GM21367 (cell line): ENCODE measurements at regions not wholly inside any gene's neighbourhood (a gene's known extent, or its start where the extent isn't known, plus 50 kb on each side); places are given as distances from the start of the nearest gene placed in this dataset.
"Not testable (repeated sequence)": the region's sequence is repeated elsewhere in the genome, so short reads cannot be mapped to it uniquely, and the experiment has no call there.

Experiments
- ATAC-seq: cut with Tn5 transposase; IDR thresholded peaks from one replicate; pipeline ENCODE4 v1.9.1; 2021; ENCODE audit not compliant: unreplicated experiment

DNA sequence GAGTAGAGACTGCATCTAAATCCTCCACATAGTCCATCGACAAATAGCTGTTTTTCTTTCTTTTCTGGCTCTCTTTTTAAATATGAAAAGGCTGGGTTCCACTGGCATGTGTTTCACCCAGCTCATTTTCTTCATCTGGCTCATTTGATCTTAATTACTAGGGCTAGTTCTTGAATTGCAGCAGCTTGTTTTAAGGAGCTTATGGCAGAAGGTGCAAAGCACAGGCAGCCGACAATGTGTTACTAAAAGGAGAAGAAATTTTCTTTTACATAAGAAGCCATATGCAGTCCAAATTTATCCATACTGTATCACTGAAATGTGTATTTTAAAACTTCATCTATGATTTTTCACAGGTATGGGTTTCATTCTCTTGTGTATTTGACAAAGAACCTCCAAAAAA lies 205.6 kb upstream of the PTER start:
- ATAC-seq = no peak

DNA sequence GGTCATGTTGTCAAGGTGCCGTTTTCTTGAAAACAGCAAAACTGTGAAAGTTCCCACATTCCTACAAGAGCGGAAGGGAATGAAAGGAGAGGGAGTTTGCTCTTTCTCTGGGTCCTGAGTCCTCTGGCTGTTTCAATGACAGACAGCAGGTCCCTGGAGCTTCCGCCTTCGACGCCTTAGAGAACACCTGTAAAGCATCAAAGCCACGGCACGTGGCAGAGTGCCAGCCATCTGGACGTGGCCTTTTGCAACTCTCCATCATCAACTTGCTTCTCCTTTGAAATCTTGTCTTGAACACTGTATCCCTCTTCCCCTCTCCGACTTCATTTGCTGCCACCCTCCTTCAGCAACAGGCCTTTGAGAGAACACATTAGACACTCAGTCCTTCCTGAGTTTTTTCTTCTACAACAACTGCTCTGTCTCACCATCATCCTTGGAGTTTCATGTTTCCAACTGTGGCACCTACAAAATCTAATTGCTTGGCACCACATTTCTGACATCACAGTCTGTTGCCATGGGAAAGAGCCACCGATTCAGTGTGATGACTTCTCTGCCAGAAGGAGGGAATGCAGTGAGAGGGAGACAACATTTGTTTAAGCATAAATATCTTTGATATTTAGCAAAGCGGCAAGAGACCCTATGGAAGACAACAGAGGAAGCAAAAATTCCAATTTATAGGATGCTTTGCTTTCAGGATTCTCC lies 204.9 kb upstream of the PTER start:
- no peak for ATAC-seq

DNA sequence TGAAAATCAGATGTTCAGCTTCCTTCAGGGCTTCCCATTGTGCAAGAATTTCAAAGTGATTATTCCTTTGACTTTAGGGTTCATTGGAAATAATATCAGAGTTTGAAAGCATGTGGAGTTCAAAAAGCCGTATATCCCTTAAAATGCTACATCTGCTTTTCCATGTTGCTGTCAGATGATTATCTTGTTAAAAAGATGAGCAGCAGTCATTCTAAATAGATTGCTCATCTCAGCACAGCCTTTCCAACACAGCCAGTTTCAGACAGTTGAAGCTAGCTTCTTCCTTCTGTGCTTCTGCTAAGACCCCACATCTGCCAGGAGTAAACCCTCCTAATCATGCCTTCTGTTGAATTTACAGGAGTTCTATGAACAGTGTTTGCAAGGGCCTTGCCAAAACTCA lies 204.4 kb upstream of the PTER start:
- ATAC-seq = no peak

DNA sequence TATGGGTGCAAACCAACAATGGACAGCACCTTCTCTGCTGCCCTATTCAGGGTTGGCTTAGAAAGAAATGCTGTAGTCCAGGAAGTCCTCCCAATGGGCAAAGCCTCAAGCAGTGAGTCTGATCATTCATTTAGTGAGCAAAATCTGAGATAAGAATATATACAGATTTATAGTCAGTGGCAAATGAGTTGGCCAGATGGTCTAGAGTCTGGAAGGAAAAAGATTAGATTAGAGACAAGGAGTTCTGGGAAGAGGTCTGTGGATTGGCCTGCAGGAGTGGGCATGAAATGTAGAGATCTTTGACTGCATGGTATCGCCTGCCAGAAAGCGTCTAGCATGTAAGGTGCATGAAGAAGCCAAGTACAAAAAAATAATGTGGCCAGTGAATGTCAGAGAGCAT lies 201.9 kb upstream of the PTER start:
- no peak for ATAC-seq

DNA sequence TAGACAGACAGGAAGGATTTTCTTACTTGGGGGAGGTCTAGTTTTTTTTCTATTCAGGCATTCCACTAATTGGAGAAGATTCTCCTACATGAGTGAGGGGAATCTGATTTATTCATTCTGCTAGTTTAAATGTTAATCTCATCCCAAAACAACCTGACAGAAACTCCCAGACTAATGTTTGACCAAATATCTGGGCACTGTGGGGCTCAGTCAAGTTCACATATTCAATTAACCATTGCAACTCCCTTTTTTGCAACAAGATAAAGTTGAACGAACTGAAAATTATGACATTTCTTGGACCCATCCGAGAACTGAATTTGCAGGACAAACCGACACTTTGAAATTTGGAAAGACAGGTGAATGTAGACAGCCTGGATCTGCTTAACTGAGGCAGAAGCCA lies 194.4 kb upstream of the PTER start:
- no peak for ATAC-seq

DNA sequence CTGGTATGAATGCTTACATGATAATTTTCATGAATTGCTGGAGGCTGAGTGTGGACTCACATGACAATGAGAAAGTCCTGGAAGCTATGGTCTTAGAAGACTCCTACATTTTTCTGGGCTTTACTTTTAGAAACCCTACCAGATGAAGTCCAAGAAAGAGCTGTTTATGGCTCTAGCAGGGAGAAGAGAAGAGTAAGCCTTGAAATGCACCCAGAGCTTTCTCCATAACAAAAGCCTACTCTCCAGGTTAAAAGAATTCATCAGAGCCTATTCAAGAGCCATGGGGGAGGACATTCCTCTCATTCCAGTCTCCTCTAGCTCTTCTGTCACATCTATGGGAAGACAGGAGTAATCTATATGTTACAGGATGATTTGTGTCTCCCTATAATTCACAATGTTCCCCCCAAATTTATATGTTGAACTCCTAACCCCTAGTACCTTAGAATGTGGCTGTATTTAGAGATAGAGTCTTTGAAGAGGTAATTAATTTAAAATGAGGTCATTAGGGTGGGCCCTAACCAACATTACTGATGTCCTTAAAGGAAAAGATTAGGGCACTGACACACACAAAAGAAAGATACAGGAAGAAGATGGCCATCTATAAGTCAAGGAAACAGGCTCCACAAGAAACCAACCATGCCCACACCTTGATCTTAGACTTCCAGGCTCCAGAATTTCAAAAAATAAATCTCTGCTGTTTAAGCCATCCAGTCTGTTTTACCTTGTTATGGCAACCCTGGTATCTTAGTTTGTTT lies 193.8 kb upstream of the PTER start:
- no peak for ATAC-seq

DNA sequence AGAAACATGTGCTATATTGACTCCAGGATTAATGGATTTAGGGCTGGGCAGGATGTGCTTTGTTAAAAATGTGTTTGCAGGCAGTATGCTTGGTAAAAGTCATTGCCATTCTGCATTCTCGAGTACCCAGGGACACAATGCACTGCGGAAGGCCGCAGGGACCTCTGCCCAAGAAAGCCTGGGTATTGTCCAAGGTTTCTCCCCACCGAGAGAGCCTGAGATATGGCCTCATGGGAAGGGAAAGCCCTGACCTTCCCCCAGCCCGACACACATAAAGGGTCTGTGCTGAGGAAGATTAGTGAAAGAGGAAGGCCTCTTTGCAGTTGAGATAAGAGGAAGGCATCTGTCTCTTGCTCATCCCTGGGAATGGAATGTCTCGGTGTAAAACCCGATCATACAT lies 186.7 kb upstream of the PTER start:
- not testable (repeated sequence) for ATAC-seq

DNA sequence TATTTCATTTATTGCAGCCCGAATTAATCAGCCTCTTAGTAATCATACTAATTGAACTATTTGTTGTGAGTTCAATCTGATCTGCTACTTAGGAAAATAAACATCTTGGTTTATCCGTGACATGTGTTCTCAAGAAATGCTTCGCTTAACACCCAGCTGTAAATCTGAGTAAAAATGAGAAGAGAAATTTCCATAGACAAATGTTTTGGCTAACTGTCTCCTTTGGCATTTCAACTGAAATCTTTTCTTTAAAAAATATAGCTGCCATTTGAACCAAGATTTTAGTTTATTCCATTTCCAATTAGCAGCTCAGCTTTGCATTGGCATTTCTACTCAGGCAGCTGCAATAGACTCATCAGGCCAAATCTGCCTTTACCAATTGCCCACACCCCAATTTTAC lies 180.5 kb upstream of the PTER start:
- no peak for ATAC-seq

DNA sequence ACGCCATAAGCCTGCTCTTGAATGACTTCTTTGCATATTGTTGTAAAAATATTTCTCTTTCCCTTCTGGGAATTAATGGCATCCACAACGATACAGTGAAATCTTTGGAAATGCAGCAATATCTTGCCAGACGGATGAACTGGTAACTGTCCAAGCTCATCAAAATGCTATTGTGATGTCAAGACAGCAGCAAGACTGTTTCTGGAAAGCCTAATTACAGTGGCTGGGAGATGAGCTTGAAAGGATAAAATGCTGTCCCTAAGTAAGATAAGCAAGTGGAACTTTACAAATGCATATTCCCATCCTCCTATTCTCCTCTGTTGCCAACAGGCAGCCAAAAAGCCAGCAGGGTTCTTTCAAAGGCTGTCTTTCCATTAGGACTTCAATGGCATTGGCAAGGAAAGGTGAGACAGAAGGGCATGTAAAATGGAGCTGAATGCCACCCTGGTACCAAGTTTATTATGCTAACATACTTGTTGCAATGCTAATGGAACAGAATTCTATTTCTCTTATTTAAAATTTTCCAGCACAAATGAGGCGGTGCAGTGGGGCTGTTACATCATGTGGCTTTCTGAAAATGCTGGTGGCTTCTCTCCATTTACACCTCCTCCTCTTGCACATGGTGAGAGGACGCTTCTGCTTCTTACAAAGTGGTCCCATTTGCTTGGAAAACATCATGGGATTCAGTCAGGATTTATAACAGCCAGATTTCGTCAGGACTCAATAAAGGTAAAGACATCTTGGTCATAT lies 178.3 kb upstream of the PTER start:
- no peak for ATAC-seq

DNA sequence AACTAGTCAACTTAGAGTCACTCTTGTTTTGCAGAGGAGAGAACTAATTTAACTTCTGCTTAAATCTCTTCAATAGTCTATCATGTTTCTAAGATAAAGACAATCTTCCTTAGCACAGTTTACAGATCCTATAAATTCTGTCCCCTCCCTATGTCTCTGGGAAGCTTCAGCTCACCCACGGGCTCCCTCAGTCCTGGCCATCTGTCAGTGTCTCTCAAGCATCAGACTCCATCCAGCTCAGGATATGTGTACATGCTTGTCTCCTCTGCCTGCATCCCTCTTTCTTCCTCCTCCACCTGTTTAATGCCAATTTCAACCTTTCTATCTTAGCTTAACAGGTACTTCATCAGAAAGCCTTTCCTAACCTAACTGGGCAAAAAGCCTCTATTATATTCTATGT lies 177.1 kb upstream of the PTER start:
- no peak for ATAC-seq

DNA sequence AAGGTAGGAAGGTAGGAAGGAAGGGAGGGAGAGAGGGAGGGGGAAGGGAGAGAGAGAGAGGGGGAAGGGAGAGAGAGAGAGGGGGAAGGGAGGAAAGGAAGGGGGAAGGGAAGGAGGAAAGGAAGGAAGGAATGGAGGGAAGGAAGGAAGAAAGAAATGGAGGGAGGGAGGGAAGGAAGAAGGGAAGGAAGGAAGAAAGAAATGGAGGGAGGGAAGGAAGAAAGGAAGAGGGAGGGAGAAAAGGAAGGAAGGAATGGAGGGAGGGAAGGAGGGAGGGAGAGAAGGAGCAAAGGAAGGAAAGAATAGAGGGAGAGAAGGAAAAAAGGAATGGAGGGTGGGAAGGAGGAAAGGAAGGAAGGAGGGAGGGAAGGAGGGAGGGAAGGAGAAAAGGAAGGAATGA lies 176.4 kb upstream of the PTER start:
- ATAC-seq = no peak

DNA sequence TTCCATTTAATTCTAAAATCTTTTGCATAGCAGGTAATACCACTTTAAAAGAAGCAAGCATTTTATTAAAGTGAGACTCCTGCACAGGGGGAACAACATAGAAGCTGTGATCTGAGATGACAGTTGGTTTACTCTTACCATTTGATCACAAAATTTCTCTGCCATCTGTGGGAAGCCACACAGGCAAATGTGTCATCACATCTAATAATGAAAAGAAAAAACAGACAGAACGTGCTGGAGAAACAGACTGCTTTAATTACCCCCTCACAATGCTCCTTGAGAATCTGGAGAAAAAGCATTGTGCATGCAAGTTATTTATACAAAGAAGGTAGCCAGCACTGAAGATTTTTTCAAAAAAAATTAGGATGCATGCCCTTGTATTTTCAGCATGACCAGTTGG lies 165.2 kb upstream of the PTER start:
- no peak for ATAC-seq

DNA sequence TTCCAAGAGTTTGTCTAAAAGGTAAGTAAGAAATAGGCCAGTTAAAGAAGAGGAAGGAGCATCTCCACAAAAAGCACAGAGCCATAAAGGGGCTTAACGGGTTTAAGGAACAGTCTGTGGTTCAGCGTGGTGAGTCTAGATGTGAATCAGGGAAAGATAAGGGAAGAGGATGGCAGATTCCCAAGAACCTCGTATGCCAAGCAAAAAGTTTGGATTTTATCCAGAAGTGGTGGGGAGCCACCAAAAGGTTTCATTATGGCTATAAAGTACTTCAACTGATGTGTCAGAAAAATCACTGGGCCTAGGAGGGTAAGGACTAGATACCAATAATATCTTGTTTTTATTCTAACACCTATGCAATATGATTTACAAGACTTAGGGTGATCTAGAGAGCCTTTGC lies 161.9 kb upstream of the PTER start:
- ATAC-seq = no peak

DNA sequence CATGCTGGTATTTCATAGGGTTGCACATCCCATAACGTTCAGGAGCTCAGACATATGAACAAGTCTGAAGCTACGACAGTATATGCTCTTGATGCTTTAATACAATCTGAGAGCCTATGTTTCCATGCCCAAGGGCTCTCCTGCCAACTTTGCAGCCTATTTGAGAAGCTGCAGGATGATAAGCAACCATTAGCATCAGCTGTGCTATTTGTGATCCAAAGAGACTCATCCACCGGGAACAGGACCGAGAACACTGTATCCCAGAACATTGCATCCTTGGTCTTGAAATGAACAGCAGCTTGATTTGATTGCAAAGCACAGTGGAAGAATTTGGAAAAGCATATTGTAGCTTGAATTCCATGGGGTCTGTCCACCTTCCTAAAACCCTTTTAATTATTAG lies 156.2 kb upstream of the PTER start:
- no peak for ATAC-seq

DNA sequence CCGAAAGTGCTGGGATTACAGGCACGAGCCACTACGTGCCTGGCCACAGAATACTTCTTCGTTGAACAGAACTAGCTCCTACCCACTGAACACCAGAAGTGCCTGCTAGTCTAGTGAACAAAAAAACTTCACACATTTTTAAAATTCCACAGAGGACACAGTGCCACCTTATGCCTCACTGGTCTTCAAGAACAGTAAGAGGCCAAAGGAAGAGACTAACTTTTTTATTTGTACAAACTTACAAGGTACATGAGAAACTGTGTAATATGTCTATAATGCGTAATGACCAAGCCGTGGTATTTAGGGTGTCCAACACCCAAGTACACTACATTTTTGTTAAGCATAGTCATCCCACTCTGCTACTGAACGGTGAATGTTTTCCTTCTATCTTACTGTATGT lies 144.4 kb upstream of the PTER start:
- no peak for ATAC-seq

DNA sequence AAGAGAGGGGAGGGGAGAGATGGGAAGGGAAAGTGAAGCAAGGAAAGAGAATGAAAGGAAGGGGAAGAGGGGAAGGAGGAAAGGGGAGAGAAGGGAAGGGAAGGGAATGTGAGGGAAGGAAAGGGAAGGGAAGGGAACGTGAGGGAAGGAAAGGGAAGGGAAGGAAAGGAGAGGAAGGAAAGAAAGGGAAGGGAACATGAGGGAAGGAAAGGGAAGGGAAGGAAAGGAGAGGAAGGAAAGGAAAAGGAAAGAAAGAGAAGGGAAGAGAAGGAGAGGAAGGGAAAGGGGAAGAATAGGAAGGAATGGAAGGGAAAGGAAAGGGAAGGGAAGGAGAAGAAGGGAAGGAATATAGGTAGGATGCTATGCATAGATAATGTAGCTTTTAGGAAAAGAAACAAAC lies 139.7 kb upstream of the PTER start:
- ATAC-seq = no peak

DNA sequence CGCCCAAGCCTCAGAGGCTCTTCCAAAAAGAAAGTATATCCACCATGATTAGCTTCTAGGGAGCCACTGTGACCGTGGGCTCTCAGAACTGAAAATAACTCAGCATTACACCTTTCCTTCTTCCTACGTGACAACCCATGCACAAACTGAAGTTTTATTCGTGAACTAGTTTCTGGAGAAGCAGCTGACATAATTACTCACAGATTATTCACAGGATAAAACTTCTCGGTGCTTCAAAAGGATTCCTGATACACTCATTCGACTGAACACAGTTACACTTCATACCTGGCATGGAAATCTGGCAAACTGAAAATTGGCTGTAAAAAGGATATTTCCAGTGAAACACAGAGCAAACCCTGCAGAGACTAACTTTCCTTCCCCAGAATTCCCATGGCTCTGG lies 139.2 kb upstream of the PTER start:
- no peak for ATAC-seq

DNA sequence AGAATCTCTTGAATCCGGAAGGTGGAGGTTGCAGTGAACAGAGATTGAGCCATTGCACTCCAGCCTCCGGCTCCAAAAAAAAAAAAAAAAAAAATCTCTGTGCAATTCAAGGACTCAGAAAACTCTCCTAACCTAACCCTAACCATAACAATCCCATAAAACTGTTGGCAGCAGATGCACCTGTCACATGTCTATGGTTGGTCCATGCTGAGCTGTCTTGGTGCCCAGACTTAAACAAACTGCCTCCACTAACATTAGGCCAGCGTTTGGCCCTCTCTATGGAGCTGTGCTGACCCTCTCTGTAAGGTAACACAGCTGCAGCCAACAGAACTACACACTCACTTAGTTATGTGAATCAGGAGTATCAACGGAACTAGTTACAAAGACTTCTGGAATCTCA lies 132.5 kb upstream of the PTER start:
- ATAC-seq = no peak

DNA sequence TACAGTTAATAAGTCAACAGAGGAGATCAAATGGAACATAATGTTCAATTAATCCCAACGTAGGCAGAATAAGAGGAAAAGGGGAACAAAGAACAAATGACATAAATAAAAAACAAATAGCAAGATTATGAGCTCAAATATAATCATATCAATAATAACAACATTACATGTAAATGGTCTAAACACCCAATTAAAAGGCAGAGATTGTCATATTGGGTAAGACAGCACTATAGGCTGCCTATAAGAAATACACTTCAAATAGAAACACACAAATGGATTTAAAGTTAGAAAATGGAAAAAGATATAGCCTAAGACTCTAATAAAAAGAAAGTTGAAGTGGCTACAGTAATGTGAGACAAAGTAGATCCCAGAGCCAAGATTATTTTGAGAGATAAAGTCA lies 126.4 kb upstream of the PTER start:
- ATAC-seq = no peak

DNA sequence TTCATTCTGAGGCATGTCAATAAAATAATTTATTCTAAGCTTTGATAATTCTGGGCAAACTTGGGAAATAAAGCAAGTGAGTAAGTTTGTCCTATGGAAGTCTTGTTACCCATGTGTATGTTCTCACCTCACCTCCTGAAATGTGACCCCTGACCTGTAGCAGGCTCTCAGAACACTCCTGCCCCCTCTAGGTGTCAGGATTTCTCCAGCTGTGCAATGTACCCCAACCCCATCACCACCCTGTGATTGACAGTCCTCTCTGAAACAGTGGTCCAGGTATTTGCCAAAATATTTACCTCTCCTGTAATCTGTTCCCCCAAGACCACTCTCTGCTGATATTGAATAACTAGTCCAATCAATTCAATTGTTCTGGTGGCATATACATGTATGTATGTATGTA lies 122.6 kb upstream of the PTER start:
- no peak for ATAC-seq

DNA sequence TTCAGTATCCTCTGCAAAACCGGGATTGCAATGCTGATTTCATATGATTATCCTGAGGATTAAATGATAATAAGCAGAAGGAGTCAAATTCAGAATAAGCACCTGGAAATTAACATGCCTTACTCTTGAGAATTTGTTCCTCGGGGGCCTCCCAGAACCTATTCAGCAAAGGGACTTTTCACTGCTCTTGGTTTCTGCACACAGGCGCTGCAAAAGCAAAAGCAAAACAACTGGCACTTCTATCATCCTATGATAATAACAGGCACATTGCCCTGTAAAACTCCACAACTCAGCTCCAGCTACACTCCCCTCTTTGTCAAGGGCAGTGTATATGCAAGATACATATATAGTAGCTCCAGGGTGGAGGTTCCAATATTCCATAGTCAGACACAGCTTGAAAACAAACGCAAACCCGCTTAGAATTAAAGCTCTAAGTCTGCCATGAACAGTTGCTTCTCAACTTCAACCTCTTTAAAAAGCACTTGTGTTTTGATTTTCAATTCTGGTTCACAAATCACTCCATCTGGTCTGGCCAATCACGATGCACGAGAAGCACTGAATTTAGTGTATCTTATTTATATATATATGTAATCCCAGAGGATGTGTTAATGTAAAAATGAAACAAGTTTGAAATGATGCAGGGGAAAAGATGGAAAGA lies 119.9 kb upstream of the PTER start:
- no peak for ATAC-seq

DNA sequence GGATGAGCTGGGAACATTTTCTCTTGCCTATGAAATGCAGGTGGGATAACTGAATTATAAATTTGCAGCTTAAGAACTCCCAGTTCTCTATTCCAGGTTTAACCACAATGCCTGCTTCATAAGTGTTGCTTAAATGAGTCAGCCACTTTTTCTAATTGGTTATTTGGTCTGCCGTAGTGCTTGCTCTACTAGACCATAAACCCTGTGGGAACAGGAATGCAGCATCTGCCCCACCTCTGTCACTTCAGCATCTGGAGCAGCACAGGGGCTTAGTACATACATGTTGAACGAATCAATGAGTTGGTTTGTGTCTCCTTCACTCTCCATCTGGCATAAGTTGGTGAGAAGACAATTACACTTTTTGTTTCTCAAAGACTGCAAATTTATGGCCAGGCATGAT lies 95.2 kb upstream of the PTER start:
- no peak for ATAC-seq
